BLaER1 (cell line): ENCODE measurements at regions not wholly inside any gene's neighbourhood (a gene's known extent, or its start where the extent isn't known, plus 50 kb on each side); places are given as distances from the start of the nearest gene placed in this dataset.

Experiments
- H3K27ac ChIP-seq: shearing (Covaris generic); formaldehyde crosslinking; 2 replicates; pipeline ENCODE4 v1.8.1; 2022
- H3K27me3 ChIP-seq: shearing (Covaris generic); formaldehyde crosslinking; 2 replicates; pipeline ENCODE4 v1.8.1; 2022
- H3K36me3 ChIP-seq: shearing (Covaris generic); formaldehyde crosslinking; 2 replicates; pipeline ENCODE4 v1.8.1; 2022
- H3K4me1 ChIP-seq: shearing (Covaris generic); formaldehyde crosslinking; 2 replicates; pipeline ENCODE4 v1.8.1; 2022
- H3K4me2 ChIP-seq: shearing (Covaris generic); formaldehyde crosslinking; 2 replicates; pipeline ENCODE4 v1.8.1; 2022
- H3K4me3 ChIP-seq: shearing (Covaris generic); formaldehyde crosslinking; 2 replicates; pipeline ENCODE4 v1.8.1; 2022
- H3K9ac ChIP-seq: shearing (Covaris generic); formaldehyde crosslinking; 2 replicates; pipeline ENCODE4 v1.8.1; 2022
- H3K9me3 ChIP-seq: shearing (Covaris generic); formaldehyde crosslinking; 2 replicates; pipeline ENCODE4 v1.8.1; 2022
- H4K20me1 ChIP-seq: shearing (Covaris generic); formaldehyde crosslinking; 2 replicates; pipeline ENCODE4 v1.8.1; 2022
- Cebpa-rat ChIP-seq: shearing (Covaris generic); IDR thresholded peaks from 2 replicates; pipeline ENCODE4 v1.8.1; 2022

- no peaks in the 10 kb centered on the region for H3K36me3 ChIP-seq
- H3K27ac ChIP-seq: no peak overlapping the region
Observed at GRCh38 chr17:37796076-37796475, 51.2 kb upstream of the HNF1B start.

More at GRCh38 chr17:37796076-37796475, 51.2 kb upstream of the HNF1B start:
- H3K9ac ChIP-seq: no peak overlapping the region
- H3K27me3 ChIP-seq: peaks cover under 1% of the 10 kb centered on the region; the same call in 1 of the 2 replicates
- peaks cover 16% of the 10 kb centered on the region for H3K4me1 ChIP-seq
- no peak for TF ChIP-seq Cebpa-rat
- H3K4me2 ChIP-seq: no peak overlapping the region
- no peaks in the 10 kb centered on the region; the same call in 1 of the 2 replicates for H3K9me3 ChIP-seq
- H4K20me1 ChIP-seq: no peaks in the 10 kb centered on the region
- no peak overlapping the region for H3K4me3 ChIP-seq
